Upper lobe of left lung (tissue), 4 donors: ENCODE measurements at regions not wholly inside any gene's neighbourhood (a gene's known extent, or its start where the extent isn't known, plus 50 kb on each side); places are given as distances from the start of the nearest gene placed in this dataset.

Experiments
- CTCF ChIP-seq, 6 experiments: fragments of 450-650 bp in 4 of 6; fragments of 200-600 bp in 2 of 6; sonication (generic) in 2 of 6; IDR thresholded peaks; one replicate each; pipeline ENCODE4 v1.5.1; 2016 to 2019; ENCODE audit warnings: antibody characterized with exemption in 6 of 6
- EP300 ChIP-seq, 4 donors: sonication (generic); formaldehyde crosslinking; IDR thresholded peaks; one replicate each; pipeline ENCODE4 v1.5.1; 2017; ENCODE audit warnings: antibody characterized with exemption in 4 of 4, control low read depth in 2 of 4
- POLR2A ChIP-seq, 4 donors: fragments of 450-650 bp; IDR thresholded peaks; one replicate each; pipeline ENCODE4 v1.5.1; 2016 to 2017; ENCODE audit warnings: antibody characterized with exemption in 4 of 4, mild to moderate bottlenecking in 2 of 4
- POLR2AphosphoS5 ChIP-seq, 2 donors: sonication (generic); formaldehyde crosslinking; IDR thresholded peaks; one replicate each; pipeline ENCODE4 v1.5.1; 2017; ENCODE audit warnings: antibody characterized with exemption in 2 of 2

DNA sequence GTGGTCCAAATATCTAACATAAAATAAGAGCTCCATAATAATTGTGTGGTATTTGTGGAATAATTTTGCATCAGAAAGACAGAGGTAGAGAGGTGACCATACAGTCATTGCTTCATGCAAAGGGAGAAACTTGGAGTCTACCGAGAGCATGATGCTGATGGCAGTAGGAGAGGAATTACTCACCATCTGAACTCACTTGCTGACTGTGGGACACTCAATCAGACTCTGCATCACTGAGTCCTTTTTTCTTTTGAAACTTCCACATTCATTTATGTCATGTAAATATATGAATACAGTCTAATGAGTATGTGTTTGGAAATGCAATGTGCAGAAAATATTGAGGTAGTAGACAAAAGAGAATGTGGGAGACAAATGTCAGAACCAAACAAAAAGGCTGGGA lies 933.8 kb downstream of the REEP3 start:
- TF ChIP-seq CTCF (IDR thresholded peaks at IDR 0.05) (no peak), EP300 (IDR thresholded peaks at IDR 0.05) (no peak), POLR2AphosphoS5 (IDR thresholded peaks at IDR 0.05) (no peak), POLR2A (IDR thresholded peaks at IDR 0.05) (no peak)
